ENCODE measurements at regions not wholly inside any gene's neighbourhood (a gene's known extent, or its start where the extent isn't known, plus 50 kb on each side); places are given as distances from the start of the nearest gene placed in this dataset.
"Not testable (repeated sequence)": the region's sequence is repeated elsewhere in the genome, so short reads cannot be mapped to it uniquely, and the experiment has no call there.

GRCh38 chr3:5754602-5755001, 567.1 kb downstream of the EDEM1 start:
- DNase-seq (ENCODE audit: low read depth): no peak

- DNase-seq (ENCODE audit: low read depth): no peak
Measured at GRCh38 chr3:5756443-5756842, 568.9 kb downstream of the EDEM1 start.

- DNase-seq (ENCODE audit: low read depth): no peak
Measured at GRCh38 chr3:5757213-5757804, 569.8 kb downstream of the EDEM1 start.

- no peak for DNase-seq (ENCODE audit: low read depth)
Measured at GRCh38 chr3:5758699-5759098, 571.2 kb downstream of the EDEM1 start.

- DNase-seq (ENCODE audit: low read depth): no peak
Measured at GRCh38 chr3:5762506-5762905, 575.0 kb downstream of the EDEM1 start.

GRCh38 chr3:5766848-5767247, 579.3 kb downstream of the EDEM1 start:
- DNase-seq (ENCODE audit: low read depth): no peak

GRCh38 chr3:5767304-5767703, 579.8 kb downstream of the EDEM1 start:
- no peak for DNase-seq (ENCODE audit: low read depth)

GRCh38 chr3:5768281-5768945, 580.9 kb downstream of the EDEM1 start:
- DNase-seq (ENCODE audit: low read depth): no peak

- DNase-seq (ENCODE audit: low read depth): no peak
Measured at GRCh38 chr3:5769825-5770224, 582.3 kb downstream of the EDEM1 start.

- no peak for DNase-seq (ENCODE audit: low read depth)
Measured at GRCh38 chr3:5774337-5774736, 586.8 kb downstream of the EDEM1 start.

- not testable (repeated sequence) for DNase-seq (ENCODE audit: low read depth)
Measured at GRCh38 chr3:5775100-5775499, 587.6 kb downstream of the EDEM1 start.

GRCh38 chr3:5784690-5785089, 597.2 kb downstream of the EDEM1 start:
- DNase-seq (ENCODE audit: low read depth): no peak

GRCh38 chr3:5787861-5788488, 600.5 kb downstream of the EDEM1 start:
- no peak for DNase-seq (ENCODE audit: low read depth)

- no peak for DNase-seq (ENCODE audit: low read depth)
Measured at GRCh38 chr3:5788496-5788895, 601.0 kb downstream of the EDEM1 start.

GRCh38 chr3:5791558-5791957, 604.1 kb downstream of the EDEM1 start:
- no peak for DNase-seq (ENCODE audit: low read depth)

GRCh38 chr3:5796541-5796940, 609.0 kb downstream of the EDEM1 start:
- DNase-seq (ENCODE audit: low read depth): no peak

- DNase-seq (ENCODE audit: low read depth): no peak
Measured at GRCh38 chr3:5798809-5799208, 611.3 kb downstream of the EDEM1 start.

- DNase-seq (ENCODE audit: low read depth): no peak
Measured at GRCh38 chr3:5799398-5799797, 611.9 kb downstream of the EDEM1 start.

- no peak for DNase-seq (ENCODE audit: low read depth)
Measured at GRCh38 chr3:5800965-5801364, 613.5 kb downstream of the EDEM1 start.

- no peak for DNase-seq (ENCODE audit: low read depth)
Measured at GRCh38 chr3:5806192-5806591, 618.7 kb downstream of the EDEM1 start.

- no peak for DNase-seq (ENCODE audit: low read depth)
Measured at GRCh38 chr3:5809586-5810246, 622.2 kb downstream of the EDEM1 start.

- DNase-seq (ENCODE audit: low read depth): no peak
Measured at GRCh38 chr3:5811016-5811415, 623.5 kb downstream of the EDEM1 start.

- no peak for DNase-seq (ENCODE audit: low read depth)
Measured at GRCh38 chr3:5813521-5813920, 626.0 kb downstream of the EDEM1 start.

All from GM04503 (cell line).